Ectodermal cell (in vitro differentiated cells): ENCODE measurements at regions not wholly inside any gene's neighbourhood (a gene's known extent, or its start where the extent isn't known, plus 50 kb on each side); places are given as distances from the start of the nearest gene placed in this dataset.

ENCODE experiments used
- H3K27ac ChIP-seq: 2 replicates; pipeline ENCODE4 v1.7.0; 2013; ENCODE audit warnings: mild to moderate bottlenecking, low read depth, low read length; ENCODE audit not compliant: insufficient read depth, poor library complexity, severe bottlenecking
- H3K27me3 ChIP-seq: 2 replicates; pipeline ENCODE4 v1.7.0; 2013; ENCODE audit warnings: mild to moderate bottlenecking, low read length; ENCODE audit not compliant: insufficient read depth, control insufficient read depth, poor library complexity, severe bottlenecking
- H3K36me3 ChIP-seq: one replicate; pipeline ENCODE4 v1.7.0; 2013; ENCODE audit warnings: low read length; ENCODE audit not compliant: control insufficient read depth, insufficient read depth
- H3K4me1 ChIP-seq: one replicate; pipeline ENCODE4 v1.7.0; 2013; ENCODE audit warnings: low read length; ENCODE audit not compliant: control insufficient read depth, insufficient read depth
- H3K4me3 ChIP-seq: 2 replicates; pipeline ENCODE4 v1.7.0; 2013; ENCODE audit warnings: low read depth, low read length, control low read depth; ENCODE audit not compliant: insufficient read depth
- H3K9me3 ChIP-seq: 2 replicates; pipeline ENCODE4 v1.7.0; 2013; ENCODE audit warnings: mild to moderate bottlenecking, low read length, moderate library complexity; ENCODE audit not compliant: control insufficient read depth
- WGBS, 2 experiments: methylation state at CpG; one replicate each; pipeline ENCODE4 v1.1.7; 2013; ENCODE audit warnings: missing lambda C conversion rate in 2 of 2; 5-methylcytosine and 5-hydroxymethylcytosine counted together

GRCh38 chr12:69008520-69008919 is 75.5 kb upstream of the CPM start:
- Histone ChIP-seq H3K9me3 (no peaks in the 10 kb centered on the region), H3K4me3 (no peak overlapping the region), H3K27ac (no peak overlapping the region), H3K36me3 (no peaks in the 10 kb centered on the region), H3K27me3 (no peaks in the 10 kb centered on the region), H3K4me1 (peaks cover 24% of the 10 kb centered on the region)
- 94 to 100% methylated on average over 4 of the region's 4 CpGs for WGBS, 2 experiments

DNA sequence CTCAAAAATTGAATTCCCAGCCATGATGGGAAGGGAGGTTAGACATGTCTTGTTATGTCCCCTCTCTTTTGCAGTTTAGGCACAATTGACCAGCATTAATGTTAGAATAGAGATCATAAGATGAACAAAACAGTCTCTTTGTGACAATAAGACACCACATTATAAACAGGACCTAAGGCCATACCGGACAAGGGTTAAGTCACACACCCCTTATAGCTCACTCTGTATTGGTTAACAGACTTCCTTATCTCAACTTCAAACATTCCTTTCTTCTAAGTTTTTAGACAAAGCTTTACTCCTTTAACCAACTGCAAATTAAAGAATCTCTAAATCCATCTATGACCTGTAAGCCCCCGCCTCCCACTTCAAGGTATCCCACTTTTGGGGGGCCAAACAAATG is 81.1 kb upstream of the CPM start:
- H3K4me1 ChIP-seq = no peaks in the 10 kb centered on the region
- no peaks in the 10 kb centered on the region for H3K36me3 ChIP-seq
- H3K4me3 ChIP-seq = no peak overlapping the region
- WGBS, 2 experiments = 89 to 95% methylated on average over 2 of the region's 2 CpGs
- no peaks in the 10 kb centered on the region for H3K9me3 ChIP-seq
- no peak overlapping the region for H3K27ac ChIP-seq
- H3K27me3 ChIP-seq = no peaks in the 10 kb centered on the region

DNA sequence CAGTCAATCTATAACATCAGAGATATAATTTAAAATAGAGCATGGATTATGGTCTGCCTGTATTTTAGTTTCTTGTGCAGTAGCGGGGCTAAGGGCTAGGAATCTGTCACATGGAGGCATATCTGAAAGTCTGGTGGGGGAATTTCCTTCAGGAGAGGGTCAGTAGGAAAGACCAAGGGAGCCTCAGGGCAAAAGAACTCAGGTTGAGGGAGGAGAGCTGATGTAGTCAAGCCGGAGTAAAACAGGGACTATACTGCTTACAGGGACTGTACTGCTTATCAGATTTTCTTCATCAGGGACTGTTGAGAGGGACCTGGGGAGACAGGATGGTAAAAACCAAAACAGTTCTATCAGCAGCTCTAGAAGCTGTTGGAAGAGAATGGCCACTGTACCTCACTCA is 82.0 kb upstream of the CPM start:
- H3K36me3 ChIP-seq = no peaks in the 10 kb centered on the region
- 67 to 68% methylated on average over 2 of the region's 2 CpGs for WGBS, 2 experiments
- H3K9me3 ChIP-seq = no peaks in the 10 kb centered on the region
- no peaks in the 10 kb centered on the region for H3K4me1 ChIP-seq
- no peak overlapping the region for H3K4me3 ChIP-seq
- H3K27me3 ChIP-seq = no peaks in the 10 kb centered on the region
- no peak overlapping the region for H3K27ac ChIP-seq

DNA sequence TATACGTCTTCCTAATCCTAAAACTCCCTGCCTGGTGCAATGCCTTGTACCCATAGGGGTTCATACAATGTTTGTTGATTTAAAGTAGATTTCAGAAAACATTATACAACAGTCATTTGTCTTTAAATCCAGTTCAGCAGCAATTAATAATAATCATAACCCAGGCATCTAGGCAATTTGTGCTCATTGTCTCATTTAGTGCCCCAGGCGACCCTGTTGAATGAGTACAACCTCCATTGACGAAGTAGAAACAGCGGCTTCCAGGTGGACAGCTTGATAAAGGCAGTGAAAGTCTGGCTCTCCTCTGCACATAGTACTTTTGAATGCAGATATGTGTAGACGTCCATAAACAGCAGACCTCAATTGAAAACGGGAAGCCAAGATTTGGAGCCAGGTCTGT is 82.9 kb upstream of the CPM start:
- no peaks in the 10 kb centered on the region for H3K36me3 ChIP-seq
- WGBS, 2 experiments = 81 to 85% methylated on average over 6 of the region's 6 CpGs
- no peak overlapping the region for H3K27ac ChIP-seq
- no peak overlapping the region for H3K4me3 ChIP-seq
- no peaks in the 10 kb centered on the region for H3K4me1 ChIP-seq
- no peaks in the 10 kb centered on the region for H3K9me3 ChIP-seq
- no peaks in the 10 kb centered on the region for H3K27me3 ChIP-seq

GRCh38 chr12:69019082-69019481 is 86.1 kb upstream of the CPM start:
- Histone ChIP-seq H3K27me3 (no peaks in the 10 kb centered on the region), H3K36me3 (no peaks in the 10 kb centered on the region), H3K9me3 (no peaks in the 10 kb centered on the region), H3K4me3 (no peak overlapping the region), H3K27ac (no peak overlapping the region), H3K4me1 (no peaks in the 10 kb centered on the region)

DNA sequence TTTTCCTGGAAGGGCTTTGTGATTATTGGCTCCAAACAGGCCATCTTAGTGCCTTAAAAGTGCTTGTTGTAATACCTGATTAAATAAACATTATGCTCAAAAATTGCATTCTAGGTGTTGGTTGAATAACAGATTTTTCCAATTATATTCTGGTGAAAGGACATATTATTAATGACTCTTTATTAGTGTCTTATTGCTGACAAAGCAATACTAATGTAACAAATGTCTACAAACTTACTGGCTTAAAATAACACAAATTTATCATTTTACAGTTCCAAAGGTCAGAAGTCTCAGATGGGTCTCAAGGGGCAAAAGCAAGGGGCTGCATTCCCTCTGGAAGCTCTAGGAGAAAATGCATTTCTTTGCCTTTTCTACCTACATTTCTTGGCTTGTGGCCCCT is 86.9 kb upstream of the CPM start:
- Histone ChIP-seq H3K4me3 (no peak overlapping the region), H3K4me1 (no peaks in the 10 kb centered on the region), H3K9me3 (no peaks in the 10 kb centered on the region), H3K27ac (no peak overlapping the region), H3K27me3 (no peaks in the 10 kb centered on the region), H3K36me3 (no peaks in the 10 kb centered on the region)

DNA sequence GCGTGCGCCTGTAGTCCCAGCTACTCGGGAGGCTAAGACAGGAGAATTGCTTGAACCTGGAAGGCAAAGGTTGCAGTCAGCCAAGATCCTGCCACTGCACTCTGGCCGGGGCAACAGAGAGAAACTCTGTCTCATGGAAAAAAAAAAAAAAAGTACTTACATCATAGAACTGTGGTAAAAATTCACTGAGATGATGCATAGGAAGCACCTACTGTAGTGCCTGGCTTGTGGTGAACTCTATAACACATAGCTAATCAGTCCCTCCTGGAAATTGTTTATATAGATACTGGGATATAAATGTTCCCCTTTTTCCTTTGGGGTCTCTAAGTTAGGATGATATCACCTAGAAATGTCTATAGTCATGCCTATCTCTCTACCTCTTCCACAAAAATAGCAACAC is 89.7 kb upstream of the CPM start:
- no peaks in the 10 kb centered on the region for H3K36me3 ChIP-seq
- H3K9me3 ChIP-seq = no peaks in the 10 kb centered on the region
- WGBS, 2 experiments = 95 to 97% methylated on average over 4 of the region's 4 CpGs
- H3K27ac ChIP-seq = no peak overlapping the region
- no peaks in the 10 kb centered on the region for H3K27me3 ChIP-seq
- no peak overlapping the region for H3K4me3 ChIP-seq
- no peaks in the 10 kb centered on the region for H3K4me1 ChIP-seq

DNA sequence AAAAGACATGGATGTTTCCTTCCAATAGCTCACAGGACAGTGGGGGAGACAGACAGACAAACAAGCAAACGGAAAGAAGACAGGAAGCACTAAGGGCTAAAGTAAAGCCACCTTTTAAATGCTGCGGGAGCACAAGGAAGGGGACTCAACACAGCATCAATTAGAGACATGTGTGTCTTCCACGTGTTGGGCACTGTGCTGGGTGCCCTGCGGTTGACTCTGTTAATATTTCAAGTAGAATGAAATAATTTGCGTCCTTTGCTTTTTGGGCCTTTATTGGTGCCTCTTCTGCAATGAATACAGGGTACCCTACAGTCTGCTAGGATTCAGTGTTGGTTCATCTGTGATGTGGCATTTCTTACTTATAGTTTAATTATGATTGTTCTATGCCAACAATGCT is 90.9 kb upstream of the CPM start:
- Histone ChIP-seq H3K4me3 (no peak overlapping the region), H3K27me3 (no peaks in the 10 kb centered on the region), H3K9me3 (no peaks in the 10 kb centered on the region), H3K4me1 (no peaks in the 10 kb centered on the region), H3K27ac (no peak overlapping the region), H3K36me3 (no peaks in the 10 kb centered on the region)
- 86 to 88% methylated on average over 5 of the region's 5 CpGs for WGBS, 2 experiments

GRCh38 chr12:69024413-69024812 is 91.4 kb upstream of the CPM start:
- no peaks in the 10 kb centered on the region for H3K36me3 ChIP-seq
- H3K4me3 ChIP-seq = no peak overlapping the region
- 91 to 95% methylated on average over 7 of the region's 7 CpGs for WGBS, 2 experiments
- H3K27ac ChIP-seq = no peak overlapping the region
- no peaks in the 10 kb centered on the region for H3K9me3 ChIP-seq
- no peaks in the 10 kb centered on the region for H3K4me1 ChIP-seq
- H3K27me3 ChIP-seq = no peaks in the 10 kb centered on the region

DNA sequence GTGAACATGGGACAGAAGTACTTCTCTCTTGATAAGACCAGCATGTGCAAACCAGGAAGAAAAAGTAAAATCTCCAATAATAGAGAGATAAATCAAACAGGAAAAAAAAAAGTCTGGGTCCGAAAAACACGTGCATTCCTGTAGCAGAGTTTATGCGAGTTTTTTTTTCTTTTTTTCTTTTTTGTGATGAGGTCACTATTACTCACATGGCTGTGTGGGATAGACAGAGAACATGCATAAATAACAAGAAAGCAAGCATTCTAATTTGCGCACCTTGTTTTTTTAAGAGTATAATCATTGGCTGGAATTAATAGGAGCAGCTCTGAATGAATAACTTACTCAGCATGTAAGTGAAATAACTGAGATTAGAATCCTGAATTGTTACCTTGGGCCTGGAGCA is 91.9 kb upstream of the CPM start:
- 91 to 98% methylated on average over 4 of the region's 4 CpGs for WGBS, 2 experiments
- Histone ChIP-seq H3K27ac (no peak overlapping the region), H3K4me1 (no peaks in the 10 kb centered on the region), H3K36me3 (no peaks in the 10 kb centered on the region), H3K4me3 (no peak overlapping the region), H3K9me3 (no peaks in the 10 kb centered on the region), H3K27me3 (no peaks in the 10 kb centered on the region)

- no peaks in the 10 kb centered on the region for H3K27me3 ChIP-seq
- H3K36me3 ChIP-seq = no peaks in the 10 kb centered on the region
- H3K27ac ChIP-seq = no peak overlapping the region
- no peaks in the 10 kb centered on the region for H3K9me3 ChIP-seq
- WGBS, 2 experiments = 85 to 100% methylated on average over 1 of the region's 1 CpG
- no peak overlapping the region for H3K4me3 ChIP-seq
- no peaks in the 10 kb centered on the region for H3K4me1 ChIP-seq
These were observed 93.4 kb upstream of the CPM start for GRCh38 chr12:69026336-69026735.
